ENCODE measurements at regions not wholly inside any gene's neighbourhood (a gene's known extent, or its start where the extent isn't known, plus 50 kb on each side); places are given as distances from the start of the nearest gene placed in this dataset.

DNA sequence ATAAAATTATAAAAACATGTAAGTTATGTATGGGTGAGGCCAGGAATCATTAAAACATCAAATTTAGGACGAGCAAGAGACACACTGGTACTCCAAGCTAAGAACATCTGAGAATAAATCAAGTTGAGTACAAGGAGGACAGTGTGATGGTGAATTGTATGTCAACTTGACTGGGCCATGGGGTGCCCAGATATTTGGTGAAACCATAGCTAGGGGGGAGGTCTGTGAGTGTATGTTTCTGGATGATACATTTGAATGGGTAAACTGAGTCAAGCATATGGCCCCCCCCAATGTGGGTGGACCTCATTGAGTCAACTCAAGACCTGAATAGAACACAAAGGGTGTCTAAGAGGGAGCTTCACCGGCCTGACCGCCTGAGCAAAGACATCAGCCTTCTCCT is 115.3 kb upstream of the BCOR start:
- WGBS (ENCODE audit: missing lambda C conversion rate), result 64% methylated on average over 3 of the region's 3 CpGs
- TF ChIP-seq ESRRA (IDR thresholded peaks at IDR 0.05; ENCODE audit: borderline replicate concordance, low read length) (no peak), TP53 (CRISPR knock-in tag; IDR thresholded peaks at IDR 0.05) (no peak), MAFK (IDR thresholded peaks at IDR 0.05; ENCODE audit: partially characterized antibody) (no peak), RCOR1 (IDR thresholded peaks at IDR 0.05; ENCODE audit: low read depth, low read length) (no peak), FOSB (CRISPR knock-in tag; IDR thresholded peaks at IDR 0.05) (no peak)
- TF ChIP-seq, protein P1, sequence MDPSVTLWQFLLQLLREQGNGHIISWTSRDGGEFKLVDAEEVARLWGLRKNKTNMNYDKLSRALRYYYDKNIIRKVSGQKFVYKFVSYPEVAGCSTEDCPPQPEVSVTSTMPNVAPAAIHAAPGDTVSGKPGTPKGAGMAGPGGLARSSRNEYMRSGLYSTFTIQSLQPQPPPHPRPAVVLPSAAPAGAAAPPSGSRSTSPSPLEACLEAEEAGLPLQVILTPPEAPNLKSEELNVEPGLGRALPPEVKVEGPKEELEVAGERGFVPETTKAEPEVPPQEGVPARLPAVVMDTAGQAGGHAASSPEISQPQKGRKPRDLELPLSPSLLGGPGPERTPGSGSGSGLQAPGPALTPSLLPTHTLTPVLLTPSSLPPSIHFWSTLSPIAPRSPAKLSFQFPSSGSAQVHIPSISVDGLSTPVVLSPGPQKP (IDR thresholded peaks at IDR 0.05; ENCODE audit: low read depth, low read length), result no peak

DNA sequence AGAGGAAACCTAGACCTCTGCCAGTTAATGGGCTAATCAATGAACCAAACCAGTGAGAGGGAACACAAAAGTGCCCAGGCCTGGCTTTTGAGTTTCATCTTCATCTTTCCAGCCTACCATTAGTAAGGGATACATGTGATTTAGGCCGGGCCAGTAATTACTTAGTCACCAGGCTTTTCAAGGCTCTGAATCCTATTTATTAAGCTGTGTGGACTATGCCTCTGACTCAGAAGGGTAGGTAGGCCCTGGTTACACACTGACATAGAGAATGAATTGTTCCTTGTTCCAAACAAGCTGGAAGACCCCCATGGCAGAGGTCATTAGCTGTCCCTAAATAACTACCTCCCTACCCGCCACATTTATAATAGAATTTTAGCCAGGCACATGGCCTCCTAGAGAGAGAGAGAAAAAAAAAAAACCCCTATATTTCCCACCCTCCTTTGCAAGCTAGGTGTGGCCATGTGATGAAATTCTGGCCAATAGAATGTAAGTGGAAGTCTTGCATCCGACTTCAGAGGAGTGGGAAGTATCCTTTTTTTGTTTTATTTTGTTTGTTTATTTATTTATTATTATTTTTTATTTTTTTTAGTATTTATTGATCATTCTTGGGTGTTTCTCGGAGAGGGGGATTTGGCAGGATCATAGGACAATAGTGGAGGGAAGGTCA is 112.3 kb upstream of the BCOR start:
- Histone ChIP-seq H3K4me1 (no peaks in the 10 kb centered on the region), H3K4me2 (no peak overlapping the region), H3K4me3 (no peak overlapping the region), H3K9me3 (no peaks in the 10 kb centered on the region), H3K27ac (no peak overlapping the region)
- TF ChIP-seq JUN (IDR thresholded peaks at IDR 0.05) (no peak), HOXB5 (CRISPR knock-in tag; IDR thresholded peaks at IDR 0.05) (no peak), KDM1A (IDR thresholded peaks at IDR 0.05; ENCODE audit: low read depth) (no peak), BHLHE40 (IDR thresholded peaks at IDR 0.05; ENCODE audit: low read depth, low read length) (no peak), TP53 (CRISPR knock-in tag; IDR thresholded peaks at IDR 0.05) (no peak), ZFP36 (IDR thresholded peaks at IDR 0.05; ENCODE audit: borderline replicate concordance, partially characterized antibody) (no peak), KDM5A (IDR thresholded peaks at IDR 0.05) (no peak), RCOR1 (IDR thresholded peaks at IDR 0.05; ENCODE audit: low read depth, low read length) (no peak), HOXB13 (CRISPR knock-in tag; IDR thresholded peaks at IDR 0.05; ENCODE audit: low read depth) (no peak)
- TF ChIP-seq, protein P2, sequence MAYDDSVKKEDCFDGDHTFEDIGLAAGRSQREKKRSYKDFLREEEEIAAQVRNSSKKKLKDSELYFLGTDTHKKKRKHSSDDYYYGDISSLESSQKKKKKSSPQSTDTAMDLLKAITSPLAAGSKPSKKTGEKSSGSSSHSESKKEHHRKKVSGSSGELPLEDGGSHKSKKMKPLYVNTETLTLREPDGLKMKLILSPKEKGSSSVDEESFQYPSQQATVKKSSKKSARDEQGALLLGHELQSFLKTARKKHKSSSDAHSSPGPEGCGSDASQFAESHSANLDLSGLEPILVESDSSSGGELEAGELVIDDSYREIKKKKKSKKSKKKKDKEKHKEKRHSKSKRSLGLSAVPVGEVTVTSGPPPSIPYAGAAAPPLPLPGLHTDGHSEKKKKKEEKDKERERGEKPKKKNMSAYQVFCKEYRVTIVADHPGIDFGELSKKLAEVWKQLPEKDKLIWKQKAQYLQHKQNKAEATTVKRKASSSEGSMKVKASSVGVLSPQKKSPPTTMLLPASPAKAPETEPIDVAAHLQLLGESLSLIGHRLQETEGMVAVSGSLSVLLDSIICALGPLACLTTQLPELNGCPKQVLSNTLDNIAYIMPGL (CRISPR knock-in tag; IDR thresholded peaks at IDR 0.05; ENCODE audit: borderline replicate concordance), result no peak
- TF ChIP-seq, protein P3, sequence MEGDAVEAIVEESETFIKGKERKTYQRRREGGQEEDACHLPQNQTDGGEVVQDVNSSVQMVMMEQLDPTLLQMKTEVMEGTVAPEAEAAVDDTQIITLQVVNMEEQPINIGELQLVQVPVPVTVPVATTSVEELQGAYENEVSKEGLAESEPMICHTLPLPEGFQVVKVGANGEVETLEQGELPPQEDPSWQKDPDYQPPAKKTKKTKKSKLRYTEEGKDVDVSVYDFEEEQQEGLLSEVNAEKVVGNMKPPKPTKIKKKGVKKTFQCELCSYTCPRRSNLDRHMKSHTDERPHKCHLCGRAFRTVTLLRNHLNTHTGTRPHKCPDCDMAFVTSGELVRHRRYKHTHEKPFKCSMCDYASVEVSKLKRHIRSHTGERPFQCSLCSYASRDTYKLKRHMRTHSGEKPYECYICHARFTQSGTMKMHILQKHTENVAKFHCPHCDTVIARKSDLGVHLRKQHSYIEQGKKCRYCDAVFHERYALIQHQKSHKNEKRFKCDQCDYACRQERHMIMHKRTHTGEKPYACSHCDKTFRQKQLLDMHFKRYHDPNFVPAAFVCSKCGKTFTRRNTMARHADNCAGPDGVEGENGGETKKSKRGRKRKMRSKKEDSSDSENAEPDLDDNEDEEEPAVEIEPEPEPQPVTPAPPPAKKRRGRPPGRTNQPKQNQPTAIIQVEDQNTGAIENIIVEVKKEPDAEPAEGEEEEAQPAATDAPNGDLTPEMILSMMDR (IDR thresholded peaks at IDR 0.05), result no peak
- DNase-seq (ENCODE audit: low read depth in 1 of 2, low spot score in 1 of 2) (no peak), FAIRE-seq (no peak), ATAC-seq (no peak)
- POLR2A ChIA-PET, result no interaction called here
- CTCF ChIA-PET, result interaction anchor here (0.9 to 1.1 kb wide), 2 partner anchors 33 to 479 kb away, joined by 3 read pairs; no protein-coding TSS in a partner anchor
- 67% methylated on average over 4 of the region's 4 CpGs for WGBS (ENCODE audit: missing lambda C conversion rate)

More for the DNA sequence above, 115.3 kb upstream of the BCOR start:
- Histone ChIP-seq H3K4me1 (no peaks in the 10 kb centered on the region), H3K27ac (no peak overlapping the region), H3K4me2 (no peak overlapping the region), H3K9me3 (no peaks in the 10 kb centered on the region), H3K4me3 (no peak overlapping the region)
- DNase-seq (ENCODE audit: low read depth in 1 of 2, low spot score in 1 of 2) (no peak), FAIRE-seq (no peak), ATAC-seq (no peak)
- ChIA-PET CTCF (no interaction called here), POLR2A (no interaction called here)

DNA sequence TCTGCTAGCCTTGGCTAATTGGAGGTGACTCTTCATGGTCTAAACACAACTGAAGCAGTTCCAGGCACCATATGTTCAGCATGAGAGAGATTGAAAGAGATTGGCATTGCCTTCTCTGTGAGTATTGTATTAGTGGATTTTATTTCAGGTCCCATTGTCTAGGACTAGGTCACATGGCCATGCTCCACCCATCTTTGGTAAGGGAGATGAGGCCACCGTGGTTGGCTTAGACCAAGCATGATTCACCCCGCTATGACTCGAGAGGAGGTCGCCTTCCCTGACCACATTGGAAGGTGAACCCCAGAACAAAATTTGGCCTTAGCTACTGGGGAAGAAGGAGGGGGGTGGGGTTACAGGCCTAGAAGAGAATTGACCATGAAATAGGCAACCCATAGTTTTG is 109.9 kb upstream of the BCOR start:
- Histone ChIP-seq H3K4me2 (no peak overlapping the region), H3K4me3 (no peak overlapping the region), H3K27ac (no peak overlapping the region), H3K9me3 (no peaks in the 10 kb centered on the region), H3K4me1 (no peaks in the 10 kb centered on the region)
- WGBS (ENCODE audit: missing lambda C conversion rate), result 57% methylated on average over 4 of the region's 4 CpGs
- CTCF ChIA-PET, result interaction anchor here (2.2 kb wide), 1 partner anchor 9 kb away, joined by 5 read pairs; no protein-coding TSS in a partner anchor
- DNase-seq (ENCODE audit: low read depth in 1 of 2, low spot score in 1 of 2), result no peak
- ATAC-seq, result no peak
- POLR2A ChIA-PET, result no interaction called here
- TF ChIP-seq NPAS2 (CRISPR knock-in tag; IDR thresholded peaks at IDR 0.05; ENCODE audit: borderline replicate concordance), result no peak
- TF ChIP-seq, protein P4, sequence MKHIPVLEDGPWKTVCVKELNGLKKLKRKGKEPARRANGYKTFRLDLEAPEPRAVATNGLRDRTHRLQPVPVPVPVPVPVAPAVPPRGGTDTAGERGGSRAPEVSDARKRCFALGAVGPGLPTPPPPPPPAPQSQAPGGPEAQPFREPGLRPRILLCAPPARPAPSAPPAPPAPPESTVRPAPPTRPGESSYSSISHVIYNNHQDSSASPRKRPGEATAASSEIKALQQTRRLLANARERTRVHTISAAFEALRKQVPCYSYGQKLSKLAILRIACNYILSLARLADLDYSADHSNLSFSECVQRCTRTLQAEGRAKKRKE (CRISPR knock-in tag; IDR thresholded peaks at IDR 0.05; ENCODE audit: low read depth), result no peak
- TF ChIP-seq TP53 (CRISPR knock-in tag; IDR thresholded peaks at IDR 0.05), result no peak
- no peak for TF ChIP-seq PHF8 (IDR thresholded peaks at IDR 0.05; ENCODE audit: borderline replicate concordance, low read depth)
- FAIRE-seq, result no peak
